A673 (cell line): ENCODE measurements at regions not wholly inside any gene's neighbourhood (a gene's known extent, or its start where the extent isn't known, plus 50 kb on each side); places are given as distances from the start of the nearest gene placed in this dataset.

Experiments used
- BruUV-seq: library from RNA; stranded (reverse); fragments of 400-500 nt; replicated peaks from 2 replicates; lab custom pipeline; 2021; lab: Mats Ljungman, UMichigan
- CTCF ChIA-PET: fragments of 300-600 bp; sonication (Branson Sonifier 250); formaldehyde crosslinking; loops from one replicate; lab custom pipeline; 2022; ENCODE audit warnings: antibody characterized with exemption; lab: Charles Lee
- POLR2A ChIA-PET: fragments of 300-600 bp; sonication (Branson Sonifier 250); formaldehyde crosslinking; loops from one replicate; lab custom pipeline; 2022; ENCODE audit warnings: antibody characterized with exemption; ENCODE audit not compliant: low non-redundant PET; lab: Charles Lee
- DNase-seq: peaks from one replicate; pipeline ENCODE4 v3.0.0-alpha.2; 2015; ENCODE audit warnings: low spot score
- H3K27ac ChIP-seq: fragments of 200-600 bp; sonication (generic); 2 replicates; pipeline ENCODE4 v1.5.1; 2016; ENCODE audit warnings: mixed run types, low read depth, mild to moderate bottlenecking, mixed read lengths, antibody characterized with exemption, low read length; ENCODE audit not compliant: poor library complexity, severe bottlenecking
- H3K27me3 ChIP-seq: fragments of 200-600 bp; sonication (generic); replicated peaks from 2 replicates; pipeline ENCODE4 v1.6.1; 2017; ENCODE audit warnings: mixed run types, low read depth, mild to moderate bottlenecking, mixed read lengths, antibody characterized with exemption, low read length; ENCODE audit not compliant: insufficient read depth, poor library complexity
- H3K36me3 ChIP-seq: fragments of 200-600 bp; sonication (generic); 2 replicates; pipeline ENCODE4 v1.6.1; 2016; ENCODE audit warnings: mixed run types, mild to moderate bottlenecking, mixed read lengths, antibody characterized with exemption, low read length; ENCODE audit not compliant: insufficient read depth, poor library complexity, severe bottlenecking
- H3K4me1 ChIP-seq: fragments of 200-600 bp; sonication (generic); 2 replicates; pipeline ENCODE4 v1.6.1; 2017; ENCODE audit warnings: mixed run types, mild to moderate bottlenecking, mixed read lengths, antibody characterized with exemption, low read length; ENCODE audit not compliant: insufficient read depth, poor library complexity, severe bottlenecking
- H3K4me3 ChIP-seq: fragments of 200-600 bp; sonication (generic); 2 replicates; pipeline ENCODE4 v1.5.1; 2016; ENCODE audit warnings: low read depth, mixed run types, mild to moderate bottlenecking, mixed read lengths, low read length; ENCODE audit not compliant: poor library complexity, severe bottlenecking
- H3K9me3 ChIP-seq: fragments of 200-600 bp; sonication (generic); 2 replicates; pipeline ENCODE4 v1.6.1; 2016; ENCODE audit warnings: mixed run types, low read depth, mild to moderate bottlenecking, mixed read lengths, antibody characterized with exemption, low read length; ENCODE audit not compliant: poor library complexity, severe bottlenecking
- CTCF ChIP-seq: fragments of 300-800, 200-600 bp; sonication (generic); conservative IDR thresholded peaks from 2 replicates; pipeline ENCODE4 v1.5.1; 2017; ENCODE audit warnings: low read depth, mild to moderate bottlenecking, antibody characterized with exemption, low read length, moderate library complexity, mixed read lengths
- EZH2 ChIP-seq: fragments of 200-600 bp; sonication (generic); IDR thresholded peaks from 2 replicates; pipeline ENCODE4 v1.6.1; 2017; ENCODE audit warnings: borderline replicate concordance, low read depth, mild to moderate bottlenecking, mixed read lengths, antibody characterized with exemption, low read length; ENCODE audit not compliant: poor library complexity, severe bottlenecking
- intact Hi-C: fragments of 100-400 bp; cut with micrococcal nuclease; formaldehyde crosslinking; loops from one replicate; pipeline ENCODE4 v1.10.0; 2022; ENCODE audit not compliant: unreplicated experiment

DNA sequence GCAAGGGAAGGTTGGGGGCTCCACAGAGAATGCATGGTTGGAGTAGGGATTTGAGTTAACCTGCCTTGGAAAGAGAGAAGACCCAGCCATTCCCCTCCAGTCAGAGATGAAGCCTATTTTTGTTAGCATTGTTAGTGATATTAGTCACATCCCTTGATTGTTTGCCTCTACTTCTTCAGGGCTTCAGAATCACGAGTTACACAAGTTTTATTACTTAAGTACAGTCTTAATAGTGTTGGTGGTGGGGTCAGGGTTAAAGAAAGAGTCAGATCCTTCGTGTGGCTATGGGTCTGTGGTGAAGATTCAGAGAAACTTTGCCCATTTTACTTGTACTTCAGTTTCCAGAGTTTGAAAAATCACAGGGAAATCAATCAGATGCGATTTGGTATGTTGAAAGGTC, 363.1 kb downstream of the LRIG3 start:
- Histone ChIP-seq H3K27ac (no peak overlapping the region), H3K4me3 (no peak overlapping the region), H3K36me3 (no peaks in the 10 kb centered on the region), H3K27me3 (no peaks in the 10 kb centered on the region), H3K9me3 (no peaks in the 10 kb centered on the region), H3K4me1 (no peaks in the 10 kb centered on the region)
- BruUV-seq: no TSS peak
- ChIA-PET POLR2A (no interaction called here), CTCF (no interaction called here)
- DNase-seq: no peak
- intact Hi-C loops: no loop called here
- TF ChIP-seq CTCF (no peak), EZH2 (no peak)

- no peak for TF ChIP-seq EZH2
- TF ChIP-seq CTCF: no peak
- POLR2A ChIA-PET: no interaction called here
Observed at GRCh38 chr12:58557661-58558060, 362.6 kb downstream of the LRIG3 start.

DNA sequence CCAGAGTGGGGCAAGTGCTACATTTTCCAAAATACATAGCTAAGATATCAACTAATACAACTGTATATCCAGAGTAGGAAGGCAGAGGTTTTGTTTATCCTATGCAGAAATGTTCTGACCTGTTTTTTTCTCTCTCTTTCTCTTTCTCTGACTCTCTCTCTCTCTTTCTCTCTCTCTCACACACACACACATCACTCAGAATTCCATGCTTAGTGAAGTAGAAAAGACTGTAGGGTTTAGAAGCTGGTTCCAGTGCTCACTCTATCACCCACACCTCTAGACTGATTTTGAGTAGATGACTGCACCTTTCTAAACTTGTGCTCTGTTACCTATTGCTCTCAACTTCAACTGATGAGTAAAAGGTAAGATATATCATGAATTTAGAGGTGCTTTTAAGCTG, 356.7 kb downstream of the LRIG3 start:
- CTCF ChIA-PET: no interaction called here
- no peak for DNase-seq
- POLR2A ChIA-PET: no interaction called here

More at GRCh38 chr12:58557661-58558060, 362.6 kb downstream of the LRIG3 start:
- Histone ChIP-seq H3K4me1 (no peaks in the 10 kb centered on the region), H3K27me3 (no peaks in the 10 kb centered on the region), H3K36me3 (no peaks in the 10 kb centered on the region), H3K9me3 (no peaks in the 10 kb centered on the region), H3K27ac (no peak overlapping the region), H3K4me3 (no peak overlapping the region)
- intact Hi-C loops: no loop called here
- DNase-seq: no peak
- CTCF ChIA-PET: no interaction called here
- BruUV-seq: no TSS peak

More for the DNA sequence above, 356.7 kb downstream of the LRIG3 start:
- Histone ChIP-seq H3K27me3 (no peaks in the 10 kb centered on the region), H3K36me3 (no peaks in the 10 kb centered on the region), H3K9me3 (no peaks in the 10 kb centered on the region), H3K4me1 (no peaks in the 10 kb centered on the region), H3K27ac (no peak overlapping the region), H3K4me3 (no peak overlapping the region)
- intact Hi-C loops: no loop called here
- BruUV-seq: no TSS peak
- TF ChIP-seq EZH2 (no peak), CTCF (no peak)
